Adrenal gland (tissue), 9 donors: ENCODE measurements at regions not wholly inside any gene's neighbourhood (a gene's known extent, or its start where the extent isn't known, plus 50 kb on each side); places are given as distances from the start of the nearest gene placed in this dataset.
A peak's percentile ranks its signal among the peaks of the same experiment; 100 is the strongest.

Experiments
- DNase-seq, 7 donors: peaks; one replicate each; pipeline ENCODE4 v3.0.0-alpha.2; 2019 to 2020
- H3K27ac ChIP-seq, 5 donors: fragments of 200-600 bp; sonication (generic) in 4 of 5; 1 replicate in 3 of 5; 2 replicates in 2 of 5; pipeline versions ENCODE4 v1.5.1 to v1.8.0; 2016 to 2020; ENCODE audit warnings: mild to moderate bottlenecking in 1 of 5
- H3K27me3 ChIP-seq: fragments of 200-600 bp; 2 replicates; pipeline ENCODE4 v1.8.0; 2021
- H3K36me3 ChIP-seq, 2 donors: fragments of 200-600 bp; replicated peaks in 1 of 2; 1 replicate in 1 of 2; 2 replicates in 1 of 2; pipeline versions ENCODE4 v1.5.1 to v1.8.0; 2018 to 2022
- H3K4me1 ChIP-seq, 2 donors: fragments of 200-600 bp; replicated peaks in 1 of 2; 1 replicate in 1 of 2; 2 replicates in 1 of 2; pipeline versions ENCODE4 v1.5.1 to v1.8.0; 2018 to 2021
- H3K4me3 ChIP-seq, 4 donors: fragments of 200-600 bp; sonication (generic) in 3 of 4; one replicate each; pipeline ENCODE4 v1.5.1; 2016 to 2018
- H3K9me3 ChIP-seq, 3 donors: fragments of 200-600 bp; sonication (generic) in 1 of 3; replicated peaks in 1 of 3; 1 replicate in 2 of 3; 2 replicates in 1 of 3; pipeline versions ENCODE4 v1.5.1 to v1.8.0; 2016 to 2021
- CTCF ChIP-seq, 6 experiments: fragments of 450-650 bp in 4 of 6; fragments of 200-600 bp in 2 of 6; sonication (generic) in 1 of 6; IDR thresholded peaks; 1 replicate in 5 of 6; 2 replicates in 1 of 6; pipeline versions ENCODE4 v1.5.1 to v1.8.0; 2016 to 2021; ENCODE audit warnings: antibody characterized with exemption in 6 of 6, mild to moderate bottlenecking in 2 of 6, moderate library complexity in 1 of 6
- POLR2A ChIP-seq, 2 donors: fragments of 450-650 bp; IDR thresholded peaks; one replicate each; pipeline ENCODE4 v1.6.1; 2017; ENCODE audit warnings: antibody characterized with exemption in 2 of 2, mild to moderate bottlenecking in 2 of 2, moderate library complexity in 1 of 2
- WGBS, 4 donors: extraction: QIAGEN DNeasy Blood & Tissue Kit in 2 of 4; methylation state at CpG; one replicate each; pipeline versions ENCODE4 v1.1.5 to v1.1.7; 2013 to 2017; 5-methylcytosine and 5-hydroxymethylcytosine counted together
- intact Hi-C, 2 donors: fragments of 100-400 bp; cut with DNase I; formaldehyde crosslinking; loops; one replicate each; pipeline versions ENCODE4 v1.14.1 to v1.15.0; 2022 to 2023
- donor health status: healthy with polysubstance abuse.
- donor health status: Bipolar disorder and iron deficiency.
- donor health status: DM: yes; HTN: yes; CAD: no.
- donor health status: DM: no; HTN: no; CAD: no.
- donor health status: DM: no; HTN: no; CAD: no.

GRCh38 chr12:115758183-115758582, 519.3 kb downstream of the MED13L start:
- intact Hi-C loops, result loop anchor here in 1 of 2 donors (10.0 kb wide), 1 partner anchor 1133 kb away; no protein-coding TSS in a partner anchor
- Histone ChIP-seq H3K4me3 (no peak overlapping the region), H3K27me3 (no peaks in the 10 kb centered on the region), H3K27ac (no peak overlapping the region), H3K4me1 (peaks cover 6 to 8% of the 10 kb centered on the region in 2 donors), H3K36me3 (no peaks in the 10 kb centered on the region), H3K9me3 (no peaks in the 10 kb centered on the region)
- no peak for TF ChIP-seq CTCF (IDR thresholded peaks at IDR 0.05)
- no peak for TF ChIP-seq POLR2A (IDR thresholded peaks at IDR 0.05)
- DNase-seq, result no peak
- WGBS, 4 donors, result 91 to 96% (median 95%) methylated on average over 5 of the region's 5 CpGs

GRCh38 chr12:115756804-115757203, 520.7 kb downstream of the MED13L start:
- Histone ChIP-seq H3K27me3 (no peaks in the 10 kb centered on the region), H3K4me1 (peaks cover 6 to 14% of the 10 kb centered on the region in 2 donors), H3K4me3 (no peak overlapping the region), H3K9me3 (no peaks in the 10 kb centered on the region), H3K27ac (no peak overlapping the region), H3K36me3 (no peaks in the 10 kb centered on the region)
- intact Hi-C loops, result loop anchor here in 1 of 2 donors (10.0 kb wide), 1 partner anchor 1132 kb away; no protein-coding TSS in a partner anchor
- no peak for DNase-seq
- 89 to 94% (median 90%) methylated on average over 8 of the region's 8 CpGs for WGBS, 4 donors
- TF ChIP-seq CTCF (IDR thresholded peaks at IDR 0.05) (no peak), POLR2A (IDR thresholded peaks at IDR 0.05) (no peak)

- no peak for DNase-seq
- WGBS, 4 donors, result 45 to 55% (median 52%) methylated on average over 4 of the region's 4 CpGs
Measured at GRCh38 chr12:115756271-115756670, 521.2 kb downstream of the MED13L start.

GRCh38 chr12:115755725-115756085, 521.8 kb downstream of the MED13L start:
- Histone ChIP-seq H3K9me3 (no peaks in the 10 kb centered on the region), H3K27ac (peak overlapping the region in 3 of 5 donors; percentile 36 to 54 (median 41)), H3K4me3 (peak overlapping the region in 1 of 4 donors; percentile 34), H3K4me1 (peaks cover 6 to 16% of the 10 kb centered on the region in 2 donors), H3K27me3 (no peaks in the 10 kb centered on the region), H3K36me3 (no peaks in the 10 kb centered on the region)
- DNase-seq, result no peak
- no peak for TF ChIP-seq CTCF (IDR thresholded peaks at IDR 0.05)
- TF ChIP-seq POLR2A (IDR thresholded peaks at IDR 0.05), result no peak
- WGBS, 4 donors, result 18 to 33% (median 24%) methylated on average over 3 of the region's 3 CpGs
- intact Hi-C loops, result loop anchor here in 1 of 2 donors (10.0 kb wide), 1 partner anchor 1131 kb away; no protein-coding TSS in a partner anchor

More at GRCh38 chr12:115756271-115756670, 521.2 kb downstream of the MED13L start:
- TF ChIP-seq POLR2A (IDR thresholded peaks at IDR 0.05), result no peak
- no peak for TF ChIP-seq CTCF (IDR thresholded peaks at IDR 0.05)
- Histone ChIP-seq H3K27ac (peak overlapping the region in 3 of 5 donors; percentile 36 to 54 (median 41)), H3K9me3 (no peaks in the 10 kb centered on the region), H3K4me1 (peaks cover 6 to 16% of the 10 kb centered on the region in 2 donors), H3K27me3 (no peaks in the 10 kb centered on the region), H3K36me3 (no peaks in the 10 kb centered on the region), H3K4me3 (peak overlapping the region in 1 of 4 donors; percentile 34)
- intact Hi-C loops, result loop anchor here in 1 of 2 donors (10.0 kb wide), 1 partner anchor 1131 kb away; no protein-coding TSS in a partner anchor
